Superior temporal gyrus (tissue), 1 donor: ENCODE measurements at regions not wholly inside any gene's neighbourhood (a gene's known extent, or its start where the extent isn't known, plus 50 kb on each side); places are given as distances from the start of the nearest gene placed in this dataset.
"Not testable (repeated sequence)": the region's sequence is repeated elsewhere in the genome, so short reads cannot be mapped to it uniquely, and the experiment has no call there.

Experiments used
- DNase-seq: peaks from one replicate; pipeline ENCODE4 v3.0.0-alpha.2; 2016; ENCODE audit errors: extremely low spot score

- no peak for DNase-seq
Observed at GRCh38 chr10:23643111-23643780, 204.4 kb downstream of the OTUD1 start.

GRCh38 chr10:23648618-23649017, 209.7 kb downstream of the OTUD1 start:
- no peak for DNase-seq

DNA sequence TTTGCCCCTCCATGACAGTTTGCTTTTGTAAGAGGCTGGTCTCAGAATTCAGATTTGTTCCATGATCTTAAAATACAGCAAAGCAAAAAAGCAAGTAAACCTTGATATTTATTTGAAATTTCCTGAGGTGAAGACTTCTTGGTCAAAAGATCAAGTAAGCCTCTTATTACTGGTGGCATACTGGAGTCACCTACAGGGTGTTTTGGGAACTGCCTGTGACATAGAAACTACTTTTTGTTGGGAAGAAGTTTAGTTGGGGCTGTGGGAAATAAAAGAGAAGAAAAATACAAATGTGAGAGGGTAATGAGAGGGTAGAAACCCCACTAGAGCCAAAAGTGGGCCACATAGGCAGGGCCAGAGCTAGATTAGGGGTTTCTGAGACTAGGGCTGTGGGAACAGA, 217.9 kb downstream of the OTUD1 start:
- DNase-seq: no peak

DNA sequence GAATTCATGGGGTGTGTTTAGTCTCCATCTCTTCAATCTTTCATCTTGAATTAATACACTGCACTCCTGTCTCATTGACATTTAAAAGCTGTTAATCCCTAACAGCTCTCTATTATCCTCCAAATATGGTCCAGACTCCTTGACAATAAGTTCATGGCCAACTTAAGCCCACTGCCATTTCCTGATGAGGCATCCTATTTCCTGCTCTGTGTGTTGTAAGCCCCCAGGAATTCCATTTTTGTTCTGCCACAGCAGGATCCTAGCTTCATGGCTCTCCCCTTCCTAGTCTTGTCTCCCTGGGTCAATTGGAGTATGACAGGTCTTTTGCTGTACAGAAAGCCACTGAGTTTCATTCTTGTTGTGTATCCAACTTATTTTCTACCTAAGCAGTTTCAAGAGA, 218.8 kb downstream of the OTUD1 start:
- DNase-seq: no peak

DNA sequence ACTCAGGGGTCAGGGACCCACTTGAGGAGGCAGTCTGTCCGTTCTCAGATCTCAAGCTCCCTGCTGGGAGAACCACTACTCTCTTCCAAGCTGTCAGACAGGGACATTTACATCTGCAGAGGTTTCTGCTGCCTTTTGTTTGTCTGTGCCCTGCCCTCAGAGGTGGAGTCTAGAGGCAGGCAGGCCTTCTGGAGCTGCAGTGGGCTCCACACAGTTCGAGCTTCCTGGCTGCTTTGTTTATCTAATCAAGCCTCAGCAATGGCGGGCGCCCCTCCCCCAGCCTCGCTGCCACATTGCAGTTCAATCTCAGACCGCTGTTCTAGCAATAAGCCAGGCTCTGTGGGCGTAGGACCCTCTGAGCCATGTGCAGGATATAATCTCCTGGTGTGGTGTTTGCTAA, 233.0 kb downstream of the OTUD1 start:
- DNase-seq: not testable (repeated sequence)

- no peak for DNase-seq
Observed at GRCh38 chr10:23675585-23675984, 236.7 kb downstream of the OTUD1 start.

GRCh38 chr10:23676296-23676695, 237.4 kb downstream of the OTUD1 start:
- DNase-seq: no peak

- no peak for DNase-seq
Observed at GRCh38 chr10:23686722-23687121, 247.8 kb downstream of the OTUD1 start.

- DNase-seq: no peak
Observed at GRCh38 chr10:23692736-23693135, 253.9 kb downstream of the OTUD1 start.

- no peak for DNase-seq
Observed at GRCh38 chr10:23693501-23693901, 254.6 kb downstream of the OTUD1 start.

GRCh38 chr10:23693925-23694324, 255.1 kb downstream of the OTUD1 start:
- DNase-seq: no peak

DNA sequence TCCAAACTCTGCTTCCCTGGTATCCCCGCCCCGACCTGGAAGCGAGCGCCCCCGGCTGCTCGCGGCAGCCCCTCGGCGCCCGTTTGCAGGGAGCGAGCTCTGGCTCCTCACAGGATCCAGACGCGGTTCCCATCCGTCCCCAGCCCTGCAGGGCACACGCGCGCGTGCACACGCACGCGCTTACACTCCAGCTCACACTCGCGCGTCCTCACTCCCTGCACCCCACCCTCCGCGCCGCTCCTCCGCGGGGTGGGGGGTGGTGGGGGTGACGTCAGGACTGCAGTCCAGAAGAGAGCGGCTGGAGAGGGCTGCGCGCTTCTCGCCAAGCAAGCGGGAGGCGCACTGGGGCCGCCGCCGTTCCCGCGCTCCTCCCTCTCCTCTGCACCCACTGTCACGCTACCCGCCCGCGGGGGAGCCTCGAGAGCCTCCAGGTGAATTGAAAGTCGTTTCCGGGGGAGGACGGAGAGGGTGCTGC, 255.6 kb downstream of the OTUD1 start:
- no peak for DNase-seq

- no peak for DNase-seq
Observed at GRCh38 chr10:23694921-23695824, 256.3 kb downstream of the OTUD1 start.

DNA sequence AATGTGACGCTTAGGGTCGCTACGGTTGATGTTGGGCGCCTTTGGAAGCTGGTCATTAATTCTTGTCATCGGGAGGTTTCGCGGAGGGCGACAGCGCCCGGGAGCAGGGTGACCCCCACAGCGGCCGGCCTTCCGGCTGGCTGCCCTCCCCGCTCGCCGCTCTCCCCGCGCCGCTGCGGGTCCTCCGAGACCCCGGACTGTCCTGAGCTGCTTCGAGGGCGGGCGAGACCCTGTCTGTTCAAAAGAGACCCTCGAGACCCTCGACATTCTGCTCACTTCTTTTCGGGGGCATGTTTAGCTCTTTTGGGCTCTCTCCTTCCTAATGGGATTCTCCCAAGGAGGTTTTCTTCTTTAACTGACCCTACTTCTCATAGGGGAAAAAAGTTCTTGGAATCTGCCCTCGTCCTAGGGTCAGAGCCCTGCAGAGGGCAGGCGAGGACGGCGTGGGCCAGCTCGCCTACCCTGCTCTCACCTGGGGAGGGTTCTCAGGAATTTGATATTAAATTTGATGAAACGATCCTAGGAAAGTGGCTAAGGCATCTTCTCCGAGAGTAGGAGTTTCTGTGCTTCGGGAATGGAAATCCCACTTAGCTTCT, 257.0 kb downstream of the OTUD1 start:
- DNase-seq: no peak

DNA sequence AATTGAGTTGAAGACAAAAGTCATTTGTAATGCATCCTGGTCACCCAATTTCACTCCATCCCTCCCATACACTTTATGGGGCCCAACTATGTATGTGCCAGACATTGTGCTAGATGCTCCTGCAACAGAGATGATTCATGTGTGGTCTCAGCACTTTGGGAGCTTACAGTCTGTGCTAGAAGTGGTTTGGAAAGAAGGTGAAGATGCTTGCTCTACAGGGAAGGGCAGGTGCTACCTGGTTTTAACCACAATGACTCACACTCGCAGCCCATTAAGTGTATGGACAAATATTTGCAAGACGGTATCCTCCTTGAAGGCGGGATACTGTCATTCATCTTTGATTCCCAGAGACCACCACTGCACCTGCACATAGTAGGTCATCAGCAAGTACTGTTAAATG, 257.6 kb downstream of the OTUD1 start:
- DNase-seq: no peak

DNA sequence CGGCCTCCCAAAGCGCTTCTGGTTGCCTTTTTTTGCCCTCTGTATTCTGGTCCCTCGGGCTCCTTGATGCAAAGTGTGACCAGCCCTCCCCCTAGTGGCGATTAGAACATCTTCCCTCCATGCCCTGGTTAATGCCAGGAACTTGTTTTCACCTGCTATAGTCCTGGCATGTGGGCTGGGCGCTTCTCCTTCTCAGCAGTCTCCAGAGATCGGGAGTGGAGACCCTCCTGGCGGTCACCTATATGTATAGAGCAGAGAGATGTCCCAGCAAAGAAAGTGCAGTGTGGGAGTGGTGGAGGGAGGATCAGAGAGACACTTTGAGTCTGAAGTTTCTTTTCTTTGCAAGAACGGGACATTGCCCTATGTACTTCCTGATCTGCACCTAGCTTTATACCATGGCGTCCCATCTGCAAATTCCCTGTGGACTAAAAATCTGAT, 264.1 kb downstream of the OTUD1 start:
- DNase-seq: peak; percentile 71

- DNase-seq: no peak
Observed at GRCh38 chr10:23715363-23715762, 276.5 kb downstream of the OTUD1 start.

- DNase-seq: no peak
Observed at GRCh38 chr10:23717913-23718312, 279.0 kb downstream of the OTUD1 start.

- DNase-seq: peak; percentile 84
Observed at GRCh38 chr10:23718946-23719345, 280.1 kb downstream of the OTUD1 start.

- DNase-seq: no peak
Observed at GRCh38 chr10:23723796-23724195, 284.9 kb downstream of the OTUD1 start.

- DNase-seq: no peak
Observed at GRCh38 chr10:23725548-23725947, 286.7 kb downstream of the OTUD1 start.

DNA sequence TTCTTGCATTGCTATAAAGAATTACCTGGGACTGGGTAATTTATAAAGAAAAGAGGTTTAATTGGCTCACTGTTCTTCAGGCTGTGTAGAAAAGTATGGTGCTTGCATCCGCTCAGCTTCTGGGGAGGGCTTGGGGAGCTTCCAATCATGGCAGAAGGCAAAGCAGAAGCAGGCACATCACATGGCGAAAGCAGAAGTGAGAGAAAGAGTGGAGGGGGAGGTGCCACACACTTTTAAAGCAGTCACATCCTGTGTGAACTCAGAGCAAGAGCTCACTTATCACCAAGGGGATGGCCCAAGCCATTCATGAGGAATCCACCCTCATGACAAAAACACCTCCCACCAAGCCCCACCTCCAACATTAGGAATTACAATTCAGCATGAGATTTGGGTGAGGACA, 303.5 kb downstream of the OTUD1 start:
- DNase-seq: no peak

- no peak for DNase-seq
Observed at GRCh38 chr10:23742807-23743206, 303.9 kb downstream of the OTUD1 start.
